NB4 (cell line): ENCODE measurements at regions not wholly inside any gene's neighbourhood (a gene's known extent, or its start where the extent isn't known, plus 50 kb on each side); places are given as distances from the start of the nearest gene placed in this dataset.

Experiments
- CTCF ChIP-seq: IDR thresholded peaks from one replicate; pipeline ENCODE4 v1.5.1; 2012; ENCODE audit warnings: low read depth, low read length
- MAX ChIP-seq: IDR thresholded peaks from 2 replicates; pipeline ENCODE4 v1.6.1; 2011; ENCODE audit warnings: low read depth, low read length
- MYC ChIP-seq: IDR thresholded peaks from 2 replicates; pipeline ENCODE4 v1.6.1; 2011; ENCODE audit warnings: low read depth, low read length
- POLR2A ChIP-seq: IDR thresholded peaks from 2 replicates; pipeline ENCODE4 v1.6.1; 2011; ENCODE audit warnings: mild to moderate bottlenecking; ENCODE audit not compliant: insufficient read length; ENCODE audit errors: extremely low read depth

GRCh38 chr2:39567507-39567906 lies 98.2 kb upstream of the TMEM178A start:
- no peak for TF ChIP-seq CTCF
- TF ChIP-seq POLR2A: no peak
- TF ChIP-seq MAX: no peak
- no peak for TF ChIP-seq MYC
